ENCODE measurements at regions not wholly inside any gene's neighbourhood (a gene's known extent, or its start where the extent isn't known, plus 50 kb on each side); places are given as distances from the start of the nearest gene placed in this dataset.

GRCh38 chr2:181185421-181185820 lies 205.0 kb downstream of the UBE2E3 start:
- TF ChIP-seq POU2F2 (IDR thresholded peaks at IDR 0.05; ENCODE audit: low read depth, low read length) (no peak), POLR2A (IDR thresholded peaks at IDR 0.05; ENCODE audit: low read depth, low read length) (no peak), TAF1 (IDR thresholded peaks at IDR 0.05; ENCODE audit: low read depth, low read length) (no peak), PAX5 (IDR thresholded peaks at IDR 0.05; ENCODE audit: insufficient read depth, low read length, severe bottlenecking) (no peak)
